HG02884 (cell line): ENCODE measurements at regions not wholly inside any gene's neighbourhood (a gene's known extent, or its start where the extent isn't known, plus 50 kb on each side); places are given as distances from the start of the nearest gene placed in this dataset.
"Not testable (repeated sequence)": the region's sequence is repeated elsewhere in the genome, so short reads cannot be mapped to it uniquely, and the experiment has no call there.

Experiments
- ATAC-seq: cut with Tn5 transposase; IDR thresholded peaks from one replicate; pipeline ENCODE4 v1.9.1; 2021; ENCODE audit warnings: mild to moderate bottlenecking, moderate library complexity; ENCODE audit not compliant: unreplicated experiment

GRCh38 chr20:58043236-58044140, 185.0 kb downstream of the ANKRD60 start:
- ATAC-seq, result no peak

DNA sequence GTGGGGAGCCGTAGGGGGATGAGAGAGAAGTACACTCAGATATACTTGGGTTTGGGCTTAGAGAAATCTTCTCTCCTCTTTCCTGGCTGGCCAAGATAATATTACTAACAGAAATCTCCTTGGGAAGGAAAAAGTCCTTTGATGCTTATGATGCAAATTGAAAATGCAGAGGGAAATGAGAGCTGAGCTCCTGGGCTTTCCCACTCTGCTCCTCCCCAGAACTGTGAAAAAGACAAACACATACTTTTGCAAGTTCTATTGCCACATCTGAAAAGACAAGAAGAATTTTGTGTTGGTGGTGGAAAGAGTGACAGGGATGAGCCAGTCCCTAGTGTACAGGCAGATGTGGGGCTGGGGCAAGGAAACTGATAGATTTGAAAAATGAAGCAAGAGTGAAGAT, 185.9 kb downstream of the ANKRD60 start:
- no peak for ATAC-seq

- ATAC-seq, result no peak
Observed at GRCh38 chr20:58040447-58041290, 187.8 kb downstream of the ANKRD60 start.

GRCh38 chr20:58039274-58040092, 189.0 kb downstream of the ANKRD60 start:
- ATAC-seq, result no peak

- no peak for ATAC-seq
Observed at GRCh38 chr20:58038123-58038654, 190.3 kb downstream of the ANKRD60 start.

- no peak for ATAC-seq
Observed at GRCh38 chr20:58037631-58038030, 190.8 kb downstream of the ANKRD60 start.

DNA sequence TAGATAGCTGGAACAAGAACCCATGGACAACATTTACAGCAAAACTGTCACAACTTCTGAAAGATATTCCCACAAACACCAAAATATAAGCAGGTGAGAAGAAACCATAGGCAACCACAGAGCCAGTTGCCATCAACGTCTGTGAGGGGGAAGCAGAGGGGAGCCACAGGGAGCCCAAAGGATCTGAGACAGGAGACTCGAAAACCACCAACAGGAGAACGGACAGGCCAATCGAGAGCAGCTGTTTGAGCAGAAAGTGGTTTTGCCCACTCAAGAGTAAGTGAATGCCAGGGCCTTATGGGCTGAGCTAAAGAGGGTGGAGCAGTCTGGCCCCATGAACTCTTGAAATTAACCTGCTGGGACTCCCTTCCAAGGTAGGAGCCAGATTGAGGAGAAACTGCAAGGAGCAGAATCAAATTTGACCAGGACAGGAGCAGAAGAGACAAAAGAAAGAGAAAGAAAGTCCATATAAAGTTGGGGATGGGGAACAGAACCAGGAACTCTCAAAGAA, 195.4 kb downstream of the ANKRD60 start:
- ATAC-seq, result no peak

GRCh38 chr20:58032599-58032998, 195.9 kb downstream of the ANKRD60 start:
- no peak for ATAC-seq

DNA sequence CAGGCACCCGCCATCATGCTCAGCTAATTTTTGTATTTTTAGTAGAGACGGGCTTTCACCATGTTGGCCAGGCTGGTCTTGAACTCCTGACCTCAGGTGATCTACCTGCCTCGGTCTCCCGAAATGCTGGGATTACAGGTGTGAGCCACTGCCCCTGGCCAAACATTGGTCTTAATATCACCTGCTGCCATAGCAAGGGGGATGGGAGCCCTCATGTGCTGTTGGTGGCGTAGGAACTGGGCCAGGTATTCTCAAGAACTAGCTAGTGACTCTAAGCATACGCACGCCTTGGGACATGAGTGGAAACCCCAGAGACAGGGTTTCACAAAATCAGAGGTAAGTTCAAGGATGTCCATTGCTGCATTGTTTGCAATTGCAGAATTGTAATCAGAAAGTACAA, 197.1 kb downstream of the ANKRD60 start:
- ATAC-seq, result not testable (repeated sequence)

DNA sequence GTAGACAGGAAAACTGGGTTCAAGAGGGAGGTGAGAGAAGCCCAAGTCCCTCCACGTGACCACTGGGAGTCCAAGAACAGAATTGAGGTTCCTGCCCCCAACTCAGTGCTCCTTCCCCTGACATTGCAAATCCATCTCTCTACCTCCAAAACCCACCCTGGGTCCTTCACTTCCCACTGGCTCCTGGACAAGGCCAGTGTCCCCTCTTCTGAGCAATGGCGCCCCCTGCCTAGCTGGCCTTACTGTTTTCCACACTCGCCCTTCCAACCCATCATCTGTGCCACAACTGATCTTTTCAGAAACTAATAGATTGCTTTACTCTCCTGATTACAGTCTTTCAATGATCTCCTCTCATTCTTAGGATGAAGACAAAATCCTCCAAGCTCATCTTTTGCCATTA, 200.3 kb downstream of the ANKRD60 start:
- no peak for ATAC-seq

DNA sequence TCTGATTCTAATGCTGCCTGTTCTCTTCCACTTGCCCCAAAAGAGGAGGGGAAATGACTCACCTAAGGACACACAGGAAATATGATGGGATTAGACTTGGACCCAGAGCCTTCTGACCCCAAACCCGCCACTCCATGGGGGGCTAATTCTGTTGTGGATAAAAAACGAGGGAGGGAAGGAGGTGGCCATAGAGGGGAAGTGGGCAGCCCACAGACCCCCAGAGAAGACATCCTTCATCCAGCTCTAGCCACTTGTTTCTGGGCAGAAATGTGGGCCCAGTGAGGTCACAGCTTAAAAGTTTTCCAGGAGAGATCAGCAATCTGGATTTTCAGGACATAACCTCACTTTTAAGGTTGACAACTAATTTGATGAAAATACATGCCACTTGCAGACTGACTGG, 202.1 kb downstream of the ANKRD60 start:
- ATAC-seq, result no peak

DNA sequence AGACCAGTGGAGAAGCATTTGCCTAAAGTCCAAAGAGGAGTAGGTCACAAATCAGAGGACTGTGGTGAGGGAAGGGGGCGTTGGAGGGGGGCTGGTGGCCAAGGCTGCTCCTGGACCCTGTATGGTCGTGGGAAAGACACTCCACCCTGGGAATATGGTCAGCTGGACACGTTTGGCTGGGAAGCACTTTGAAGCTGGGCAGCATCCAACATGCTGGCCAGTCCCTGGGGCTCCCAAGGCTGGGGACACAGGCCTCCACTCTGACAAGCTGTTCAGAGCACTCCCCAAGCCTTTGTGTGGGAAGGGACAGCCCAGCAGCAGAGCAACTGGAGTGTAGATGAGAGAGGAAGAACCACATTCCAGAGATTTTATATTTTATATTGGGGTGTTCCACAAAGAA, 203.2 kb downstream of the ANKRD60 start:
- no peak for ATAC-seq

GRCh38 chr20:58024241-58024721, 204.2 kb downstream of the ANKRD60 start:
- ATAC-seq, result no peak

- ATAC-seq, result no peak
Observed at GRCh38 chr20:58023781-58024180, 204.7 kb downstream of the ANKRD60 start.

- ATAC-seq, result no peak
Observed at GRCh38 chr20:58023346-58023745, 205.1 kb downstream of the ANKRD60 start.

GRCh38 chr20:58022711-58023110, 205.7 kb downstream of the ANKRD60 start:
- no peak for ATAC-seq

- ATAC-seq, result no peak
Observed at GRCh38 chr20:58021481-58021880, 207.0 kb downstream of the ANKRD60 start.

GRCh38 chr20:58020656-58021454, 207.6 kb downstream of the ANKRD60 start:
- no peak for ATAC-seq

DNA sequence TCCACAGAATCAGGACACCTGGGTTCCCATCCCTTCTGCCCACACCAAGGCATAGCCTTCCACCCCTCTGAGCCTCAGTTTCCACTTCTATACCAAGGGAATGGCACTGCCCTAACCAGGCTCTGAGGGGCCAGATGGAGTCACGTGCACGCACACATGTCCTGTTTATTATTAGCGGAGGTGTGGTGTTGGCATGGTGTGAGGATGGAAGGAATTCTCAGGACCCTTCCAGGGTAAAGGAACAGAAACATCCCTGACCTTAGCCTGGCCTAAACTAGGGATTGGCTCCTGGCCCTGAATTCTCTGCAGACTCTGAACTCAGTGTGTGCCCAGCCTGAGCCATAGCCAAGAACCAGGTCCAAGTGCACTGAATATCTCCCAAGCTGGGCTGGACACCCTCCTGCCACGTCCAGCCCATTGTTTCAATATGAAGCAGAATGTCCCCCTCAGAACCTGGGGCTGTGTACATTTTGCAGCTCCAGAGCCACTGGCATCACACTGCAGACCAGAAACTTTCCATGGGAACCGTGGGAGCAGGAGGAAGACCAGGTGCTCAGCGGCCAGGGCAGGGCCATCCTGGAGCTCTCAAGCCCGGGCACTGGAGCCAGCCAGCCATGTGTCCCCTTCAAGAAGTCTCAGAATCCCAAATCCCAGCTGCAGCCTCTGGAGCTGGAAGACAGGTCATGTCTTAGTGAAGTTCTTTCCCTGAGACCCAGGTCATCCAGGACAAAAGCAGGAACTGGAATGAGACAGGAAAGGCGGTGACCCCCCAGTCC, 208.4 kb downstream of the ANKRD60 start:
- ATAC-seq, result no peak
